Dedifferentiated amniotic fluid mesenchymal stem cell (primary cell): ENCODE measurements at regions not wholly inside any gene's neighbourhood (a gene's known extent, or its start where the extent isn't known, plus 50 kb on each side); places are given as distances from the start of the nearest gene placed in this dataset.
"Not testable (repeated sequence)": the region's sequence is repeated elsewhere in the genome, so short reads cannot be mapped to it uniquely, and the experiment has no call there.

Experiments used
- DNase-seq: peaks from one replicate; pipeline ENCODE4 v3.0.0-alpha.2; 2016; ENCODE audit errors: extremely low spot score

DNA sequence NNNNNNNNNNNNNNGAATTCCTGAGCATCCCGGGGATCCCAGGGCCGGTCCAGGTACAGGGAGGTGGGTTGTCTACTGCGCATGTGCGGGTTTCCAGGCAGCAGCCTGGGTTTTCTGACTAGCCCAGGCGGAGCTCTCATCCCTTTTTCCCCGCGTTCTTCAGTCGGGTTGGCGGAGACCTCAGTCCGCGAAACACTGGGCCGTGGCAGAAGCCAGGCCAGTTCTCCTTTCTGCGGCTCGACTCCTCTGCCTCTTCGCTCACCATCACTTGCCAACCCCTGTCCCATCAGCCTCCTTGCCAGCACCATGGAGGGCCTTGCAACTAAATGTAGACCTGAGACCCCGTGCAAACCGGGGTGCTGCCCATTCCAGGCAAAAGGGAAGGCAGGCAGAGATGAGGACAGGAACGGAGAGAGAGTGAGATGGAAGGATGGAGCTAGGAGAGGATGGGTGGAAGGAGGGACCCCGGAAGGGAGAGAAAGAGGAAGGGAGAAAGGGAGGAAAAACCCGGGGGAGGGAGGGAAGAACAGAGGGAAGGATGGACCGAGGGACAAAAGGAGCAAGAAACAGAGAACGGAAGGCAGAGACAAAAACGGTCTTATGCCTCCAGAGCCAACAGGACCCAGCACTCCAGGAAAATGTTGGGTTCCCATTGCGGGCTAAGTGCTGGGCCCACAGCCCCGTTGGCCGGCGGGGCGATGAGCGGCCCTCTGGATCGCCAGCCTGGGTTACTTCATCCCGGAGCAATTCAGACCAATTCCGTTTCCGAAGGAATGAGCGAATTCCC is 445.4 kb upstream of the DEFB115 start:
- DNase-seq: peak; percentile 33

DNA sequence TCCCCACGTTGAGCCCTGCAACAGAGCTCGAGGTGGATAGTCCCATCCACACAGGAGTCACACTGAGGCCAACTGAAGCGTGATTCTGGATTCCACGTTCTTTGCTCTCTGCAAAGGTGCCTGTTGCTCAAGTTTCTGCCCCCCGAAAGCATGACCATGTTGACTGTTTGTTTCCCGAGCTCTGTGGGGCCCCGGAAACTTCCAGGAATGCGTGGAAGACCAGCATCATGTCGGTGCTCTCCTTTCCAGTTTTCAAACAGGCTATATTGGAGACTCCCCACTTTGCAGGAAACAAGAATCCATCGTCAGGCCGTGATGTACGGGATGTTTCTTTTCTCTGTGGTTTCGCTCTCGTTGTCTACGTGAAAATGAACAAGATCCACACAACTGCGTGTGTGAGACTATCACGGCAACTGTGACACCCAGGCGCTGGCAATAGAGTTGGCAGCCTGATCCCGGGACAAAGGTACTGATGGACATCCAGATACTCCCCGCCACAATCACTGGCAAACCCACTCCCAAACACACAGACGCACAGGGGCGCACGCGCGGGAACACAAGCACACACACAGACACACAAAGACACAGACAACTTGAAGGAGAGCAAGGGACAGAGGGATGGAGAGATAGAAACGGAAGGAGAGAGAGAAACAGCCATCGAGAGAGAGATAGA is 444.6 kb upstream of the DEFB115 start:
- DNase-seq: no peak

DNA sequence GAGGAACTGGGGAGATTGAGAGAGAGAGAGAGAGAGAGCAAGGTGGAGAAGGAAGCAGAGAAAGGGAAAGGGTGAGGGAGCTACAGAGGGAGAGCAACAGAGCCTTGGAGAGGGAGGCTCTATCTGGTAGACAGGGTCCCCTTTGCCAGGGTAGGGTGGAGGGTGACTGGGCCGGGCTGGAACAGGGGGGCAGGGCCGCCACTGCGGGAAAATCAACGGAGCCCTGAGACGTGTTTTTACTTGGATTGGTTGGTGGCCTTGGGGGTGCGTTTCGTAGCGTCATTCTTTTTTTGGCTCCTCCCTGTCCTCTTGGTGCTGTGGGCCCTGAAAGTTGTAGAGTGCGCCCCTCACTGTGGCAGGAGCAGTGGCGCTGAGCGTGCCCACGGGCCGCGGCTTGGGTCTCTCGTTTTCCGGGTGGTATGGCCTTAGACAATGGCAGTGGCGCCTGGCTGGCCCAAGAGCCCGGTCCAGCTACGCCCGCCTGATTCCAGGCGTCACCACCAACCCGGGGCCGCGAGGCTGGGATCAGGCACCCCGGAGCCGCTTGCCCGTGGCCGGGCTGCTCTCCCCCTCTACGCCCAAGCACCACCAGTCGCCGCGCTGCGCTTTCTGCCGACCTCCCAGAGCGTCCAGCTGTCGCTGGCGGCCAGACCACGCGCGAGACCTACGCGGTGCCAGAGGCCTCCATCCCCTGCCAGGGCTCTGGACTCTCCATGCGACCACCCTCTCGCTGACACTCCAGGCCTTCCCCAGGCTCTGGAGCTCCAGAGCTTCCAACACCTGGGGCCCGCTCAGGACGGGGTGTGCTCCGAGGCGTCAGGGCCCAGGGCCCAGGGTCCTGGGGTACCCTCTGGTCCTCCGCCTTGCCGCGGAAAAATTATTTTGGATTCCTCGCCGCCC is 443.8 kb upstream of the DEFB115 start:
- not testable (repeated sequence) for DNase-seq

DNA sequence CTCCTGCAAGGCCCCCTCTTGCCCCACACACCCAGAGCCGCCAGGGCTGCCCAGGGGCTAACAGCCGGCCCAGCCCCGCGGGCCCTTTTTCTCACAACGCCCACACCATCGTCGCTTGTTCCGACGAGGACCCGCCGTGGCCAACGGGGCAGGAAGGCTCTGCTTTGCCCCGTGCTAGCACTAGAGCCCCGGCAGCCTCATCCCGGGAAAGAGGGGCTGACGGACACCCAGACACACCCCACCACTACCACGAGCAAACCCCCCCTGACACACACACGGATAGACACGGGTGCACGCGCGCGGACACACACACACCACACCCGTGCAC is 443.2 kb upstream of the DEFB115 start:
- DNase-seq: not testable (repeated sequence)

DNA sequence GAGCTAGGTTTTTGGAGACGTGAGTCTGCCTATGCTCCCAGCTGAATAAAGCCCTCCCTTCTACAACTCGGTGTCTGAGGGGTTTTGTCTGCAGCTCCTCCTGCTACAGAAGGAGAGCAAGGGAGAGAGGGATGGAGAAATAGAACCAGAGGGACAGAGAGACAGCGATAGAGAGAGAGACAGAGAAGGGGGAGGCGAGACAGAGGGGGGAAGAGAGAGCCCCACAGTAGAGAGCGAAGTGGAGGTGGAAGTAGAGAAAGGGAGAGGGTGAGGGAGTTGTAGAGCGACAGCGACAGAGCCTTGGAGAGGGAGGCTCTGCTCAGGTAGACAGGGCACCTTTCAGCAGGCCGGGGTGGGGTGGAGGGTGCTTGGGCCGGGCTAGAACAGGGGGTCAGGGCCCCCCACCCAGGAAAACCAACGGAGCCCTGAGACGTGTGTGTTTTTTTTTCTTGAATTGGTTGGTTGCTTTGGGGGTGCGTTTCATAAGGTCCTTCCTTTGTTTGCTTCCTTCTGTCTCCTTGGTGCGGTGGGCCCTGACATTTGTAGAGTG is 442.4 kb upstream of the DEFB115 start:
- not testable (repeated sequence) for DNase-seq

DNA sequence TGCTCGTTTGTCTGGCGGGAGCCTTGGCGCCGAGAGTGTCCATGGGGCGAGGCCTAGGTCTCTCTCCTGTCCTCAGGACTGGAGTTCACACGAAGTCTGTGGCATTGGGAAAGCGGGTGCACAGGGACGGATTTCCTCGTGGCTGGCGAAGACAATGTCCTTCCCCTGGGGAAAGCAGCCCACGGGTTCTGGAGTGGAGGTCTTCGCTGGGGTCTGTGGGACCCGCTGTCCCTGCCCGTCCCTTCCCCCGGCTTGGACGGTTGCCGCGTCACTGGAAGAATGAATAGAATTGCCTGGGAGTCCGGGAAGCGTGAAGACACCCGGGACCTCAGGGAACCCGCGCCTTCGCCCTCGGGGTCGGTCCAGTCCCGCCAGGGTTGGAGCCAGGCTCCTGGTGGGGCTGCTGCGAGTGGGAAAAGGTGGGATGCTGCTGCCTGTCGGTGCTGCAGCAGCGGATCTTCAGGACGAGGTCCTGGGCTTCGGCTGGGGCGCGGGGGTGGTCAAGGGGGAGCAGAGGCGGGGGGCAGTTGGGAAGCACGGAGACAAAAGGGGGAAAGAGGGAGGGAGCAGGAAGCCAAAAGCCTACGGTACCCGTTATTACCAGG is 441.8 kb upstream of the DEFB115 start:
- no peak for DNase-seq

DNA sequence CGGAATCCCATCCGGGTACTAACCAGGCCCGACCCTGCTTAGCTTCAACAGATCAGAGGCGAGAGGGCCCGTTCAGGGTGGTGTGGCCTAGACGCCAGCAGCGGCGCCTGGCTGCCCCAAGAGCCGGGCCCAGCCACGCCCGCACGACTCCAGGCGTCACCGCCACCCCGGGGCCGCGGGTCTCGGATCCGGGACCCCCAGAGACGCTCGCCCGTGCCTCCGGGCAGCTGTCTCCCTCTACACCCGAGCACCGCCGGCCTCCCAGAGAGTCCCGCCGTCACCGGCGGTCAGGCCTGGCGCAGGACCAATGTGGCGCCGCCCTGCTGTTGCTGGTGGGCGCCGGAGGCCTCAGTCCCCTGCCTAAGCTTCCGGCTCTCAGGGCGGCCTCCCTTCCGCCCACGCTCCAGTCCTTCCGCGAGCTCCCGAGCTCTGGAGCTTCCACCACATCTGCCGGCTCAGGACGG is 441.2 kb upstream of the DEFB115 start:
- DNase-seq: no peak

DNA sequence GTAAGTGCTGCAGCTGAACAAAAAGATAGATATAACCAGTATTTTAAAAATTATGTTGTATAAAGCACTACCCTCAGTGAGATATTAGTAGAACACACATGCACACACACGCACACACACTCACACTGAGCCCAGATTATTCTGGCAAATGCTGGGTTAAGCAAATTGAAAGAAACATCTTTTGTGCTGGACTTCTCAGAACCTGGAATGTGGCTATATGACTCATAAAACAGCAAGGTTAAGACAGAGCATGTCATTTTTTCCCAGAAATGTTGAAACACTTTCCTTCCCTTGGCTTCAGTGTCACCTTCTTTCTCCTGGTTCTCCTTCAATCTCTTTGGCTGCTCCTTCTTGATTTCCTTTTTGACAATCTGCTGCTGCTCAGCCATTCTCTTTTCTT is 435.8 kb upstream of the DEFB115 start:
- not testable (repeated sequence) for DNase-seq

DNA sequence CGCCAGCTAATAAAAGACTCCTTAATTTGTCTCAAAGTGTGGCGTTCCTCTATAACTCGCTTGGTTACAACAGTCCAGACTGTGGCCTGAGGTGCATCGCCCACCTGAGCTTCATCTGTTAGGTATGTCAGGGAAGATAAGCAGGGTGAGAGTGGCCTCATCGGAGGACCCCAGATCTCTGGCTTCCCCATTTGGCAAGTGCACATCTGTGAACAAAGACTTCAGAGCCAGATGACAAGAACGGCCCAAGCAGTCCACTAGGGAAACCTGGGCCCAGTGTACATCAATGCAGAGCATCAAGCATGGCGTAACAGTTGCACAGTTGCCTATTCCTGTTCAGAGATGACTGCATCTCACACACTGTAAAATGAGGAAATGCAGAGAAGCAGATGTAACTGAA is 432.8 kb upstream of the DEFB115 start:
- not testable (repeated sequence) for DNase-seq

DNA sequence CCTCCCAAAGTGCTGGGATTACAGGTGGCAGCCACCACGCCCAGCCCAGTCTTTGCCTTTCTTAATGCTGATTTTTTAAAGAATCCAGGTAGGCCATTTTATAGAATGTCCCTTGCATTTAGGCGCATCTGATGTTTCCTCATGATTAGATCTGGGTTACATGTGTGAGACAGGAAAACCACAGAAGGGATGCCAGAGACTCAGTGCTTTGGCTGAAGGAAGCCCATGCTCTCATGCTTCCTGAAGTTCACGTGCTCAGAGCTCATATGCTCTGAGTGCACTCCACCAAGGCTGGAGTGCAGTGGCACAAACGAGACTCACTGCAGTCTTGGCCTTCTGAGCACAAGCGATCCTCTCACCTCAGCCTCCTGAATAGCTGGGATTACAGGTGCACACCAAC is 411.5 kb upstream of the DEFB115 start:
- not testable (repeated sequence) for DNase-seq

DNA sequence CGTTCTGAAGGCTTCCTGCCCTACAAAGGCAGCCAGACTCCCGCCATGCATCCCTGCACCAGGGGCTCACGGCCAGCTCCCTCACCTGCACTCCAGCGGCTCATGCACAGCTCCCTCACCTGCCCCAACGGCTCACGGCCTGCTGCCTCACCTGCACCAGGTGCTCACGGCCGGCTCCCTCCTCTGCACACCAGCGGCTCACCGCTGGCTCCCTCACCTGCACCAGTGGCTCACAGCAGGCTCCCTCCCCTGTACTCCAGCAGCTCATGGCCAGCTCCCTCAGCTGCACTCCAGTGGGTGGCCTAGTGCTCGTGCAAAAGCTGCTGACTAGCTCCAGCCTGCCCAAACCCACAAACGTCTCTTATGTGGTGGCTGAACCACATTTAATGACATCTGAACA is 389.2 kb upstream of the DEFB115 start:
- DNase-seq: not testable (repeated sequence)

DNA sequence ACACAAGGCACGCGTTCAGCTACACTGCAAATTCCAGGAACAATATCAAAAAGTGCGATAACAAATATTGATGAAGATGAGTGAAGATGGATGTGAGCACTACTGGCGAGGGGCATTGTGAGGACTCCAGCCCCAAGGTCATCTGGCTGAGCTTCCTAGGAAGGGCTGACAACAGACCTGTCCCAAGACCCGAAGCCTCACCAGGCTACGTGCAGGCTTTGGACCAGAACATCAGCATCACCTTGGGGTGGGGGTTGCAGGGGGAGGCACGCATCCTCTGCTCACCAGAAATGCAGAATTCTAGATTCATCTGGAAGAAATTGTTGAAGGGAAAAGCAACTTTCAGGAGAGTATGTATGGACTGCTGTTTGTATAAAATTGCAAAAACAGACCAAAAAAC is 386.3 kb upstream of the DEFB115 start:
- DNase-seq: not testable (repeated sequence)

DNA sequence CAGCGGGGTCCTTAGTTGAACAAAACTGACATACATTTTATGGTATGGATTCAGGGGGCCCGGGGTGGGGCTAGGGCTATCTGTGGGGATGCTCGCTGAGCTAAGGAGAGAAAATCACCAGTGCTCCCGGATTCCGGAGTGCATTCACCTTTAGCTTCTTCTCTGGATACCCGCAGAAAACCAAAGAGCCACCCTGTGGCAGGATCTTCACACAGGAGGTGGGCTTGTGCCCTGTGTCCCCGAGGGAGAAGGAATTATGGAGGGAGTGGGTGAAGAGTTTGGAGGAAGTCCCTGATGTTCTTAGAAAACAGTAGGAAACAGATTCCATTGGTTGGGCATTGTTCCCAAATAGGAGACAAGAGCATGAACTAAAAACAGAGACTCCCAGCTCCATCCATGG is 385.2 kb upstream of the DEFB115 start:
- DNase-seq: not testable (repeated sequence)

DNA sequence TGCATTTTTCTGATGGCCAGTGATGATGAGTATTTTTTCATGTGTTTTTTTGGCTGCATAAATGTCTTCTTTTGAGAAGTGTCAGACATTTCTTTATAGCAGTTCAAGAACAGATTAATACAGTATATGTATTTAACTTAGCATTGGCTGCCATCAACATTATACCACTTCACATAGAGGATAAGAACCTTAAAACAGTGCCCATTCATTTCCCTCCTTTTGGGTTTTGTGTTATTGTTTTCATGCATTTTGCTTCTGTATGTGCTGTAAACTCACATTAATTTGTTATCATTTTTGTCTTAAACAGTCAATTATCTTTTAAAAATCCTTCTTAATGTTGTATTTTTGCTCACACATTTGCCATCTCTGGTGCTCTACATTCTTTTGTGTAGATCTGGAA is 381.6 kb upstream of the DEFB115 start:
- DNase-seq: not testable (repeated sequence)

DNA sequence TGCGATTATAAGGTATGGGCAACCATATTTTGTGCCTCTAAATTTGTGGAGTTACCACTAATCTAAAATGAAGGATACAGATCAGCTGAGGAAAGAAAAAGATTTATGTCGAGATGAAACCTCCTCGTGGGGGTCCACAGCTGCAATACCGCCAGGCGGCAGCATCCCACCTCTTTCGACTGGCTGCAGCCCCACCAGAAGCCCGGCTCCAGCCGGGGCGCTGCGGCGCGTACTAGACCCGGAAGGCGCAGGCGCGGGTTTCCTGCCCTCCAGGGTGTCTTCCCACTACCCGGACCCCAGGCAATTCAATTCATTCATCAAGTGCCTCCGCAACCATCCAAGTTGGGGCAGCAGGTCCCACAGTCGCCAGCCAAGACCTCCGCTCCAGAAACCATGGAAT is 366.1 kb upstream of the DEFB115 start:
- DNase-seq: not testable (repeated sequence)

DNA sequence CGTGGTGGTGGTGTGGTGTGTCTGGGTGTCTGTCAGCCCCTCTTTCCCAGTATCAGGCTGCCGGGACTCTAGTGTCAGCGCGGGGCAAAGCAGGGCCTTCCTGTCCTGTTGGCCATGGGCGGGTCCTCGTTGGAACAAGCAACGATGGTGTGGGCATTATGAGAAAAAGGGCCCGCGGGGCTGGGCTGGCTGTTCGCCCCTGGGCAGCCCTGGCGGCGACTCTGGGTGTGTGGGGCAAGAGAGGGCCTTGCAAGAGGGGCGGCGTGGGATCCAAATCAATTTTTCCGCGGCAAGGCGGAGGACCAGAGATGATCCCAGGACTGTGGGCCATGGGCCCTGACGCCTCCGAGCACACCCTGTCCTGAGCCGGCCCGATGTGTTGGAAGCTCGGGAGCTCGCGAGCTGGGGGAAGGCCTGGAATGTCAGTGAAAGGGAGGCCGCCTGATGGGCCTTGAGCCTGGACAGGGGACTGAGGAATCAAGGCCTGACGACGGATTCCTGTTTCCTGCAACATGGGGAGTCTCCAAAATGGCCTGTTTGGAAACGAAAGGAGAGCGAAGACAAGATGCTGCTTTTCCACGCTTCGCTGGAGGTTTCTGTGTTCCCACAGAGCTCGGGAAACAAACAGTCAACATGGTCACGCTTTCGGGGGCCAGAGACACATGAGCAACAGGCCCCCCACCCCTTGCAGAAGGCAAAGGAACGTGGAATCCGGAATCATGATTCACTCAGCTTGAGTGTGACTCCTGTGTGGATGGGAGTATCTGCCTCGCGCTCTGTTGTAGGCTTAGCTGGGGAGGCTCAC is 364.7 kb upstream of the DEFB115 start:
- no peak for DNase-seq

DNA sequence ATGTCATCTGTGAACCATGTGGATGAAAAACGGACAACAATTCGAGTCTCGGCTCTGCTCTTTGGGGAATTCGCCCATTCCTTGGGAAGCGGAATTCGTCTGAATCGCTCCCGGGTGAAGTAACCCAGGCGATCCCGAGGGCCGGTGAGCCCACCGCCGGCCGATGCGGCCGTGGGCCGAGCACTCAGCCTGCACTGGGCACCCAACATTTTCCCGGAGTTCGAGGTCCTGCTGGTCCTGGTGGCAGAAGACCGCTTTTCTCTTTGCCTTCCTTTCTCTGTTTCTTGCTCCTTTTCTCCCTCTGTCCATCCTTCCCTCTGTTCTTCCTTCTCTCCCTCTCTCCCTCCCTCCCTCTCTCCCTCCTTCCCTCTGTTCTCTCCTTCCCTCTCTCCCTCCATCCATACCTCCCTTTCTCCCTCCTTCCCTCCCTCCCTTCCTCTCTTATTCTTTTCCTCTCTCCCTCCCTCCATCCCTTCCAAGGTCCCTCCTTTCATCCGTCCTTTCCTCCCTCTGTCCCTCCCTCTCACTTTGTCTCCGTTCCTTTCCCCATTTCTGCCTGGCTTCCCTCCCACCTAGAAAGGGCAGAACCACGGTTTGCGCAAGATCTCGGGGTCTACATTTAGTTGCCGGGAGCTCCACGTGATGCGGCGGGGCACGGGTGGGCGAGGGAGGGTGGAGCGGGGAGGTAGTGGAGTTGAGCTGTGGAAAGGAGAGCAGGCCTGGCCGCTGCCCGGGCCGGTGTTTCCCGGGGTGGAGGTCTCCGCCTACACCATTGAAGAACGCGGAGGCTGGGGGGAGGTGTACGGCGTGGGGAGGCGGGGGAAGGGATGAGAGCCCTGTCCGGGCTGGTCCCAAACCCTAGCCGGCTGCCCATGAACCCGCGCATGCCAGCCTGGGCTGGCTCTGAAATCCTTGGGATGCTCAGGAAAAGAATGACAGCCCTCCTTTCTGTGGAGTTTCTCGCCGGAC is 363.8 kb upstream of the DEFB115 start:
- not testable (repeated sequence) for DNase-seq

DNA sequence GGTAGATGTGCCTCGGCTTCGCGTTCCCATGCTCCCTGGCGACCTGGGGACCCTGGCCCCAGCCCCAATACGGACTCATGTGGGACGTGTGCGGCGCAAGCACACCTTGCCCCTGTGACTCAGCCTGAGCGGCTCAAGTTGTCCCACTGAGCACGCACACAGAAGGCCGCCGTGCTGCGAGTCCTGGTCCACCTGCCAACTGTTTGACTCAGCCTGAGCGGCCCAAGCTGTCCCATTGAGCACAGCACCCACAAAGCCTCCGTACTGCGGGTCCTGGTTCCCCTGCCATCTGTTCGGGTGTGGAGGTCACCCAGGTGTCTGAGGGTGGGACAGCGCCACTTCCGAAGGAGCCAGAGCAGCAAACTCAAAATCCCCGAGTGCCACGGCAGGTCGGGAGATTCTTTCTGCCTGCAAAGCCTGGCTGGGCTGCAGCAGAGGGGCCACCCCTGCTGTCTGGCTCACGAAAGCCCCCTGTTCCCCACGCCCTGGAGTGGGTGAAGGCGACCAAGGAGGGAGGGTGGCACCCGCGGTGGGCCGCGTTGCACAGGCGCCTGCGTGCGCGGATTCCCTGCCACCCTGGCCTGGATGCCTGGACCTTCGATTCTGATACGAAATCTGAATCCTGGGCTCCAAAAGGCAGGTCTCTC is 362.6 kb upstream of the DEFB115 start:
- DNase-seq: not testable (repeated sequence)

DNA sequence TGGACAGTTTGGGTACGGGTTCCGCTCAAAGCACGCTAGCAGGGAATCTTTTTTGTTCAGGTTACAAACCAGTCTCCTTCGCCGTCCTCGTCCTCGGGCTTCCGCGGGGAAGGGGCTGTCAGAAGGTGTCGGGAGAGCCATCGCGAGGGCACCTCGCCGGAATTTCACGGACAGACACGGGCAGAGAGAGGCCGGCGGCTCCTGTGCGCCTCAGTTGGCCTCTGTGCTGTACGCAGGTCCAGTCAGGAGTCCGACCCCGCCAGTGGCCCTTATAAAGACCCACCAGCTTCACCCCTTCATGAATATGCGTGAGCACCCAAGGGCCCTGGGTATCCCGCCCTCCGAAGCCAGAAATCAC is 362.1 kb upstream of the DEFB115 start:
- DNase-seq: not testable (repeated sequence)
